Lung (tissue), 11 donors: ENCODE measurements at regions not wholly inside any gene's neighbourhood (a gene's known extent, or its start where the extent isn't known, plus 50 kb on each side); places are given as distances from the start of the nearest gene placed in this dataset.

Experiments used
- ATAC-seq: fragments of 200-7000 bp; cut with Tn5 transposase; one replicate; pipeline ENCODE4 v1.9.1; 2020; ENCODE audit warnings: moderate number of reproducible peaks; ENCODE audit not compliant: insufficient read depth, low FRiP score
- DNase-seq, 3 donors: peaks; one replicate each; pipeline ENCODE4 v3.0.0-alpha.2; 2013 to 2017
- H3K27ac ChIP-seq, 2 donors: one replicate each; pipeline ENCODE4 v1.5.1; 2013; ENCODE audit warnings: mild to moderate bottlenecking in 2 of 2, moderate library complexity in 2 of 2, control low read depth in 1 of 2, inconsistent platforms in 1 of 2, low read depth in 1 of 2, low read length in 1 of 2
- H3K27me3 ChIP-seq, 3 donors: one replicate each; pipeline ENCODE4 v1.5.1; 2013; ENCODE audit warnings: low read length in 2 of 3; ENCODE audit not compliant: control insufficient read depth in 3 of 3, insufficient read depth in 3 of 3
- H3K36me3 ChIP-seq, 4 donors: one replicate each; pipeline ENCODE4 v1.5.1; 2013; ENCODE audit warnings: low read length in 4 of 4, mild to moderate bottlenecking in 1 of 4, moderate library complexity in 1 of 4; ENCODE audit not compliant: control insufficient read depth in 4 of 4, insufficient read depth in 4 of 4
- H3K4me1 ChIP-seq, 5 donors: one replicate each; pipeline ENCODE4 v1.5.1; 2013; ENCODE audit warnings: low read length in 5 of 5, mild to moderate bottlenecking in 2 of 5, moderate library complexity in 1 of 5; ENCODE audit not compliant: control insufficient read depth in 5 of 5, insufficient read depth in 5 of 5
- H3K4me3 ChIP-seq: one replicate; pipeline ENCODE4 v1.5.1; 2013; ENCODE audit warnings: mild to moderate bottlenecking, control low read depth, moderate library complexity
- H3K9ac ChIP-seq, 2 donors: one replicate each; pipeline ENCODE4 v1.5.1; 2013; ENCODE audit warnings: low read length in 2 of 2, control low read depth in 1 of 2; ENCODE audit not compliant: insufficient read depth in 1 of 2
- H3K9me3 ChIP-seq, 4 donors: one replicate each; pipeline ENCODE4 v1.5.1; 2013; ENCODE audit warnings: low read length in 3 of 4, mild to moderate bottlenecking in 1 of 4, moderate library complexity in 1 of 4; ENCODE audit not compliant: control insufficient read depth in 4 of 4, insufficient read depth in 3 of 4
- CTCF ChIP-seq: IDR thresholded peaks from 2 replicates; pipeline ENCODE4 v1.5.1; 2012; ENCODE audit warnings: mild to moderate bottlenecking; ENCODE audit errors: control extremely low read depth, extremely low read depth
- WGBS, 2 donors: extraction: QIAGEN DNeasy Blood & Tissue Kit; methylation state at CpG; one replicate each; pipeline ENCODE4 v1.1.7; 2013; 5-methylcytosine and 5-hydroxymethylcytosine counted together
- donor health status: control.
- donor health status: control.
- donor health status: Bipolar disorder and iron deficiency.
- donor health status: healthy.
- donor health status: DM: yes; HTN: yes; CAD: no.

- H3K4me3 ChIP-seq: no peak overlapping the region
- no peak overlapping the region for H3K27ac ChIP-seq
- ATAC-seq: no peak
- no peaks in the 10 kb centered on the region for H3K9me3 ChIP-seq
- no peak for TF ChIP-seq CTCF
- H3K9ac ChIP-seq: no peak overlapping the region
- no peak for DNase-seq
- 74 to 80% methylated on average over 2 of the region's 2 CpGs for WGBS, 2 donors
- no peaks in the 10 kb centered on the region for H3K36me3 ChIP-seq
- no peaks in the 10 kb centered on the region for H3K4me1 ChIP-seq
- no peaks in the 10 kb centered on the region for H3K27me3 ChIP-seq
These were observed 308.7 kb upstream of the SORCS1 start for GRCh38 chr10:107473225-107473624.

GRCh38 chr10:107471911-107472310 is 307.4 kb upstream of the SORCS1 start:
- no peak overlapping the region for H3K9ac ChIP-seq
- H3K9me3 ChIP-seq: no peaks in the 10 kb centered on the region
- no peaks in the 10 kb centered on the region for H3K27me3 ChIP-seq
- H3K4me3 ChIP-seq: no peak overlapping the region
- 67 to 69% methylated on average over 2 of the region's 2 CpGs for WGBS, 2 donors
- DNase-seq (no peak), ATAC-seq (no peak)
- H3K4me1 ChIP-seq: no peaks in the 10 kb centered on the region
- H3K36me3 ChIP-seq: no peaks in the 10 kb centered on the region
- no peak for TF ChIP-seq CTCF
- no peak overlapping the region for H3K27ac ChIP-seq

- Histone ChIP-seq H3K27me3 (no peaks in the 10 kb centered on the region), H3K27ac (no peak overlapping the region), H3K9me3 (no peaks in the 10 kb centered on the region), H3K4me1 (no peaks in the 10 kb centered on the region), H3K9ac (no peak overlapping the region), H3K36me3 (no peaks in the 10 kb centered on the region), H3K4me3 (no peak overlapping the region)
- ATAC-seq (no peak), DNase-seq (no peak)
- no peak for TF ChIP-seq CTCF
- WGBS, 2 donors: 56 to 73% methylated on average over 4 of the region's 4 CpGs
These were observed 289.1 kb upstream of the SORCS1 start for GRCh38 chr10:107453561-107453960.

GRCh38 chr10:107451047-107451446 is 286.5 kb upstream of the SORCS1 start:
- DNase-seq: no peak
- H3K9me3 ChIP-seq: no peaks in the 10 kb centered on the region
- no peak overlapping the region for H3K9ac ChIP-seq
- 36 to 40% methylated on average over 4 of the region's 4 CpGs for WGBS, 2 donors
- TF ChIP-seq CTCF: no peak
- no peaks in the 10 kb centered on the region for H3K4me1 ChIP-seq
- H3K36me3 ChIP-seq: no peaks in the 10 kb centered on the region
- no peak overlapping the region for H3K4me3 ChIP-seq
- ATAC-seq: no peak
- H3K27me3 ChIP-seq: no peaks in the 10 kb centered on the region
- H3K27ac ChIP-seq: no peak overlapping the region
